ENCODE measurements at regions not wholly inside any gene's neighbourhood (a gene's known extent, or its start where the extent isn't known, plus 50 kb on each side); places are given as distances from the start of the nearest gene placed in this dataset.
"Not testable (repeated sequence)": the region's sequence is repeated elsewhere in the genome, so short reads cannot be mapped to it uniquely, and the experiment has no call there.

DNA sequence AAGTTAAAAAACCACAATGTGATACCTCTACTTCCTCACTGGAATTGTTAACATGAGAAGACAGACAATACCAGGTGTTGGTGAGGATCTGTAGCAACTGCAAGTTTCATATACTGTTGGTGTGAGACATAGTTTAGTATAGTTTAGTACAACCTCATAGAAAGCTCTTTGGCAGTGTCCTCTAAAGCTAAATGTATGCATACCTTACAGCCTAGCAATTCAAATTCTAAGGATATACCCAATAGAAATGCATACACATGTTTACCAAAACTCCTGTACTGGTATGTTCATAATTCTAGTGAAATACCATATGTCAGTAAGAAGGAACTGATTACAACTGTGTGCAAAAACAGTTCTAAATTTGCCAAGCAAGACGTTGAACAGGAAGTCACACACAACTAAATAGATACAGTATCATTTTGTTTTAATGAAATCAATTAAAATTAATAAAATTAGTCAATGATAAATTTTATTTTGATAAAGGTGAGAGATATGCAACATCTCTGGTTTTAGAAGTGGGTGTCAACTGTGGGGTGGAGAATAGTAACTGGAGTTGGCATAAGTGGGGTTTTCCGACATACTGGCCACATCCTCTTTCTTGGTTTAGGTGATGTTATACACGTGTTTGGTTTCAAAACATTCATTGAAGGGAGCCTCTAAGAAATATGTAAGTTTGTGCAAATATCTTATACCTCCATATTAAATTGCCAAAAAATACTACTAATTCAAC is 450.7 kb downstream of the PTPRC start:
- H3K36me3 ChIP-seq = no peaks in the 10 kb centered on the region
- intact Hi-C loops (cut with DNase I) = no loop called here
- TF ChIP-seq, protein P1, sequence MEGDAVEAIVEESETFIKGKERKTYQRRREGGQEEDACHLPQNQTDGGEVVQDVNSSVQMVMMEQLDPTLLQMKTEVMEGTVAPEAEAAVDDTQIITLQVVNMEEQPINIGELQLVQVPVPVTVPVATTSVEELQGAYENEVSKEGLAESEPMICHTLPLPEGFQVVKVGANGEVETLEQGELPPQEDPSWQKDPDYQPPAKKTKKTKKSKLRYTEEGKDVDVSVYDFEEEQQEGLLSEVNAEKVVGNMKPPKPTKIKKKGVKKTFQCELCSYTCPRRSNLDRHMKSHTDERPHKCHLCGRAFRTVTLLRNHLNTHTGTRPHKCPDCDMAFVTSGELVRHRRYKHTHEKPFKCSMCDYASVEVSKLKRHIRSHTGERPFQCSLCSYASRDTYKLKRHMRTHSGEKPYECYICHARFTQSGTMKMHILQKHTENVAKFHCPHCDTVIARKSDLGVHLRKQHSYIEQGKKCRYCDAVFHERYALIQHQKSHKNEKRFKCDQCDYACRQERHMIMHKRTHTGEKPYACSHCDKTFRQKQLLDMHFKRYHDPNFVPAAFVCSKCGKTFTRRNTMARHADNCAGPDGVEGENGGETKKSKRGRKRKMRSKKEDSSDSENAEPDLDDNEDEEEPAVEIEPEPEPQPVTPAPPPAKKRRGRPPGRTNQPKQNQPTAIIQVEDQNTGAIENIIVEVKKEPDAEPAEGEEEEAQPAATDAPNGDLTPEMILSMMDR (IDR thresholded peaks at IDR 0.05) = no peak
- no peak overlapping the region for H3K4me3 ChIP-seq
- H3K27me3 ChIP-seq = no peaks in the 10 kb centered on the region
- H3K4me1 ChIP-seq = no peaks in the 10 kb centered on the region
- no peak for DNase-seq (ENCODE audit: low spot score in 2 of 2)
- H3K27ac ChIP-seq = no peak overlapping the region
- no peaks in the 10 kb centered on the region for H3K9me3 ChIP-seq

DNA sequence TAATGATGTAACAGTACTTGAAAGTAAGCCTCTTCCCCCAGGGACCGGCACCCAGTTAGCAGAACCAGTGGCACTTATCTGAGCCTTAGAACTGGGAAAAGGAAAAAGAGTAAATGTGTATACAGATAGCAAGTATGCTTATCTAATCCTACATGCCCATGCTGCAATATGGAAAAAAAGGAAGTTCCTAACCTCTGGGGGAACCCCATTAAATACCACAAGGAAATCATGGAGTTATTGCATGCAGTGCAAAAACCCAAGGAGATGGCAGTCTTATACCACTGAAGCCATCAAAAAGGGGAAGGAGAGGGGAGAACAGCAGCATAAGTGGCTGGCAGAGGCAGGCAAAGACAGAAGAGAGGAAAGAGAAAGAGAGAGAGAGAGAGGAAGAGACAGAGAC is 456.8 kb downstream of the PTPRC start:
- H3K4me1 ChIP-seq; intact Hi-C loops (cut with DNase I); H3K9me3 ChIP-seq; DNase-seq (ENCODE audit: low spot score in 2 of 2); H3K36me3 ChIP-seq; H3K27ac ChIP-seq; H3K4me3 ChIP-seq; H3K27me3 ChIP-seq: not testable (repeated sequence)

DNA sequence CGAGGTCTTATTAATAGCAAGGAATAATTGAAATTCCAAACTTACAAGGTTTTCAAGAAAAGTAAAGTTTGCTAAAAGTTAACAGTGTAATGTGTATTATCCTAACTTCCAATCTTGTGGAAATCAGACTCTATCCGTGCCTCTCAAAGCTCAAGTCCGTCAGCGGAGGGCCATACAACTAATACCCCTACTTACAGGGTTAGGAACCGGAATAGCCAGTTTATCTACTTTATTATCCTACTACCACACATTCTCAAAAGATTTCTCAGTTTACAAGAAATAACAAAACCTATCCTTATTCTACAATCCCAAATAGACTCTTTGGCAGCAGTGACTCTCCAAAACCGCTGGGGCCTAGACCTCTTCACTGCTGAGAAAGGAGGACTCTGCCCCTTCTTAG is 457.8 kb downstream of the PTPRC start:
- intact Hi-C loops (cut with DNase I) = no loop called here
- TF ChIP-seq, protein P1 (IDR thresholded peaks at IDR 0.05) = no peak
- no peaks in the 10 kb centered on the region for H3K9me3 ChIP-seq
- no peak for DNase-seq (ENCODE audit: low spot score in 2 of 2)
- H3K36me3 ChIP-seq = no peaks in the 10 kb centered on the region
- H3K4me1 ChIP-seq = no peaks in the 10 kb centered on the region
- H3K4me3 ChIP-seq = no peak overlapping the region
- H3K27ac ChIP-seq = no peak overlapping the region
- no peaks in the 10 kb centered on the region for H3K27me3 ChIP-seq

DNA sequence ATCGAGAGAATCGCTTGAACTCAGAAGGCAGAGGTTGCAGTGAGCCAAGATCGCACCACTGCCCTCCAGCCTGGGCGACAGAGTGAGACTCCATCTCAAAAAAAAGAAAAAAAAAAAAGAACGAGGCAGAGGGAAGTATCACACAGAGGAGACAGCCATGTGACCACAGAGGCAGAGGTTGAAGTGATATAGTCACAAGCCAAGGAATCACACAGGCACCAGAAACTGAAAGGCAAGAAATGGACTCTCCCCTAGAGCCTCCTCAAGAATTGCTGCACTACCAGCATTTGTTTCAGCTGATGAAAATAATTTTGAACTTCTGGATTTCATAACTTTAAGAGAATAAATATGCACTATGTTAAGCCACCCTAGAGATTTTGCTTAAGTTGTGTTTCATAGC is 459.6 kb downstream of the PTPRC start:
- Histone ChIP-seq H3K9me3 (no peaks in the 10 kb centered on the region), H3K4me3 (no peak overlapping the region), H3K27me3 (no peaks in the 10 kb centered on the region), H3K27ac (no peak overlapping the region), H3K4me1 (no peaks in the 10 kb centered on the region), H3K36me3 (no peaks in the 10 kb centered on the region)
- TF ChIP-seq, protein P1 (IDR thresholded peaks at IDR 0.05) = no peak
- no peak for DNase-seq (ENCODE audit: low spot score in 2 of 2)
- intact Hi-C loops (cut with DNase I) = no loop called here

DNA sequence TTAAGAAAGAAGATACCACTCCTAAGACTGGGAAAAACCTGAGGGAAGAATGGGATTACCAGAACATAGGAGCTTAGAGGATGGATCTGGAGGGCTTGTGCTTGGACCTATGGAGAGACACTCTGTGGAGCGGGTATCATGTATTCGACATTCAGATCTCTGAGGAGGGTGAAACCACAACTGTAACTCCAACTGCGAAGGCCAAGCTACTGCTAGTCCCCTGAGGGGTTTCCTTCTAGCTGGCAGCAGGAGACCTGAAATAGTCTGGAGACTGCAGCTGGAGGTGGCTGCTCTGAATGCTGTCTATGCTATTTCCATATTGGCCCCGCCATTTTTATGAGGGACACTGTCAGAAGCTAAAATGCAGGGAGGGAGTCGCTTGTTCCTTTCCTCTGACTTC is 462.3 kb downstream of the PTPRC start:
- Histone ChIP-seq H3K4me3 (no peak overlapping the region), H3K27ac (no peak overlapping the region), H3K4me1 (no peaks in the 10 kb centered on the region), H3K9me3 (no peaks in the 10 kb centered on the region), H3K36me3 (no peaks in the 10 kb centered on the region), H3K27me3 (no peaks in the 10 kb centered on the region)
- intact Hi-C loops (cut with DNase I) = no loop called here
- TF ChIP-seq, protein P1 (IDR thresholded peaks at IDR 0.05) = no peak
- no peak for DNase-seq (ENCODE audit: low spot score in 2 of 2)

DNA sequence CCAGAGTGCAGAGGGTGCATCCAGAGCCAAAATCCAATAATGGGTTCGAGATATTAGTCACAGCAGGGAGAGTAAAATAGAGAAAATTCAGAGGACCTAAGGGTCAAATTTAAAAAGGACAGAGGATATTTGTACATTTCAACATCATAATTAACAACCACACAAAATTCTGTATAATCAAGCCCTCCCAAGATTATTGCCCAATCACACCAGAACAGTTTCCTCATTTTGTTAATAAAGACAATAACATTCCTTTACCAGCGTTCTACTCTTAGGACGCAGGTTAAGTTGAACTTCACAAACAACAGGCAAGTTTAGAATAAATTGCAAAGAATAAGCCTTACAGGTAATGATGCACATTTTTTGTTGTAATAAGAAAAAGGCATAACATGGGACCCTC is 462.8 kb downstream of the PTPRC start:
- Histone ChIP-seq H3K4me1 (no peaks in the 10 kb centered on the region), H3K27me3 (no peaks in the 10 kb centered on the region), H3K9me3 (no peaks in the 10 kb centered on the region), H3K27ac (no peak overlapping the region), H3K4me3 (no peak overlapping the region), H3K36me3 (no peaks in the 10 kb centered on the region)
- TF ChIP-seq, protein P1 (IDR thresholded peaks at IDR 0.05) = no peak
- DNase-seq (ENCODE audit: low spot score in 2 of 2) = no peak
- intact Hi-C loops (cut with DNase I) = no loop called here

Data from ascending aorta (tissue), 2 donors.